ENCODE measurements at regions not wholly inside any gene's neighbourhood (a gene's known extent, or its start where the extent isn't known, plus 50 kb on each side); places are given as distances from the start of the nearest gene placed in this dataset.

DNA sequence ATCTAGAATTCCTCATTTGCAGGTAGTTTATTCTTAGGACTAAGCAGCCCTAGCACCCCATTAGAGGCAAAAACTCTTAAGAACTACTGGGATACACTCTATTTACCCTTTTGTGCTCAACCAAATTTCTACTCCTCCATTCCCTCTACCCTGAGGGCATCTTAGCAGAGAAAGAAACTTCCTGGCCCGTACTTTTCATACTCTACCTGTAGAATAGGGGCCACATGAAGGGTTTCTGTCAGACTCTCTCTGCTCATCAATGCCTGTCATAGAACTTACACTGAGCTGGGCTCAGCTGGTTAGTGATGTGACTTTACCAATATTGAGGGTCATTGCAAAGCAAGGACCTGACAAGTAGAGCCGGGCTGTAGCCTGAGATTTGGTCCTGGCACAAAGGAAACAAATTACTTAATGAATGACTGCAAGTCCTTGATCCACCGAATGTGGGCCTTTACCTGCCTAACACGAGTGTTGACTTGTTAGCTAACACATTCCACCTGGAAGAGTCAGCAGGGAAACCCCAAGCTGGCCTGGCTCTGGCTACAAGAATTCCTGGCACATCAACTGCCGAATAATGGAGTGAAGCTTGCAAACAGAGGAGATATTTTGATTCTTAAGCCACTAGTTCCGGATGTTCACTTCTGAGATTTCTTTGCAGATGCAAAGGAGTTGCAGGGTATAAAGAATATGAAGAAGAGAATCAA is 280.5 kb upstream of the JAG1 start:
- DNase-seq: no peak

DNA sequence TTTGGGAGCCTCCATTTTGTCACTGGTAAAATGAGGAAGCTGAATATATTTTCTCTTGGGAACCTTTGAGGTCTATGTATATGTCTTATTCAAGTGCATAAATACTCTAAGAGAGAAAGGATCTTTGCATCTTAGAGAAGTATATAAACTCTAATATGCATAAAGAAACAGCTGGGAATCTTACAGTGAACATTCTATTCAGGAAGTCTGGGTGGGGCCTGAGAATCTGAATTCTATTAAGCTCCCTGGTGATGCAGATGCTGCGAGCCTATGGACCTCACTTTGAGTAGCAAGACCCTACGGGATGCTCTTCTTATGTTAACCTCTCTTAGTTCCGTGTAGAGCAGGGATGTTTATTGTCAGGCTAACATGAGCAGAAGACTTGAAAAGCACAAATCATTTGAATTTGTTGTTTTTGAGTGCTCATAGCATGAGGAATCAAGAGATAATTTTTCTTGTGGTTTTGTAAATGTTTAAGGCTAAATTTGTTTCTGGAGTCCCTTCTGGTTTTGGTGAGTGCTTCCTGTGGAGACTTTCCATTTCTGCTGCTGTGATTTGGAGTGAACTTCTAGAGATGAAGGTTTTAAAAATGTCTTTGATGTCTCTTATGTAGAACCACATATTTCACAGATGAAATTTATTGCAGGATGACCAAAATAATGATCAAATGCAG is 281.2 kb upstream of the JAG1 start:
- DNase-seq: no peak

DNA sequence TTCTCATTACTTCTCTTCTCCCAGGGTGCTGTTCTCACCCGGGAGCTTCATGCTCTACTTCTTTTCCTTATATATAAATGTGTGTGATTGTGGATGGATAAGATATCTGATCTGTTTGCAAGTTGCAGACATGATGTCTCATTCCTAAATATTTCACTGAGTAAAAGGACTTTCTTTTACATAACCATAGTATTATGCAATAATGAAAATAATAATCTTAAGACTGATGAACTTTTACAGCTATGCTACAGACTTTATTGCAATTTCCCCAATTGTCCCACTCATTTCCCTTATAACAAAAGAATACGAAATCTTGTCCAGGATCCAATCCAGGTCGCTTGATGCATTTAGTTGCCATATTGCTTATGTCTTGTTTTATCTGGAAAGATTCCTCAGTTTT is 284.5 kb upstream of the JAG1 start:
- no peak for DNase-seq

DNA sequence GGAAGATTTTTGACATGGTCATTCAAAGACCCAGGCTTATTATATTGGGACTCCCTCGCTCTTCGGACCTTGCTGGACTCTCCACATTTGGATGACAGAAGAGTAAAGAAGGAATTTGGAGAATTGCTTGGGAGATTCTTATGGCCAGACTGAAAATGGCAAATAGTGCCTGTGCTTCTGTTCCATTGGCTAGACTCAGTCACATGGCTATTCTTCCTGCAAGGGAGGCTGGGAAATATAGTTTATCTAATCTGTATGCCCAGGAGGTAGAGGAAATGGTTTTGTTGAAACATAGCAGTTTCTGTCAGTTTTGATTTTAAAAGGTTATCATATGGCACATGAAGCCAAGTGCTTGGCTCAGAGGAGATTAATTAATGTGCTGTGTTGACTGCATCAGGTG is 286.6 kb upstream of the JAG1 start:
- DNase-seq: no peak

DNA sequence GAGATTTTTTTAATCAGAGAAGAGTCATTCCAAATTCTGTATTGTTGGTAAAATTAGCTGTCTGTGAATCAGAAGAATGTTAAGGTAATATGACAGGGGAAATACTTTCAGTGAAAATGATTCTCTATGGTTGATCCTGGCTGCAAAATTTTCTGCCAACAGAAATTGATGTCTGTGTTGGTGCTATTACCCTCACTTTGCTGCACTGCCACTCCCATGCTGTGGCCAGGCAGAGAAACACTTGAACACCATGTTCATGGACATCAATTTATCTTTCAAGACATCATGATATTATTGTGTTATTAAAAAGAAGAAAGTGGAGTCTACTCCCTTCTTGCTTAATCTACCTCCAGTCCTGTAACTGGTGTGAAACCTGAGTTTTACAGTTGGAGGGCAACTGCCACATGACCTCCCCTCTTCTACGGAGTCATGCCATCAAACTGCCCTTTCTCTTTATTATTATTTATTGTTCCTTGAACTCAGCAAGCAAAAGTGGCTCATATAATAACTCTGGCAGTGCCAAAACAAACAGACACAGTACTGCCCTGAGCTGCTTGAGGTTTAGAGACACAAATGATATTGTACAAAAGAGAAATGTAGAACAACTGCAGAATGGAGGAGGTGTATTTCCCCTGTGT is 288.0 kb upstream of the JAG1 start:
- DNase-seq: no peak

DNA sequence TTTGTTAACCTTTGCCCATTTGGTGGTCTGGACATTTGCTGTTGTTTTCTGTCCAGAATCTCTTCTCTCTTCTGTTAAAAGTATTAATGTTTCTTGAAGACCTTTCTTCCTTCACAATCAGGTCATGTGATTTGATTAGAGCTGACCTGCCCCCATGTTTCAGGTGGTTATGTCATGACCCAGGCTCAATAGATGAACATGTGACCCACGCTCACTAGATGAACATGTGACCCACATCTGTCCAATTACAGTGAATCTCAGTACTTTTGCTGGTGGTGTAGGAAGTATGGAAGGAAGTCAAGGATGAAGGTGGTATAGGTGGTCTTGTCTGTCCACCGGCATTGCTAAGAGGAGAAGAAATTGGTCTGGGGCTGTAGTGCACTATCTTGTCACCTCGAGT is 289.1 kb upstream of the JAG1 start:
- no peak for DNase-seq

DNA sequence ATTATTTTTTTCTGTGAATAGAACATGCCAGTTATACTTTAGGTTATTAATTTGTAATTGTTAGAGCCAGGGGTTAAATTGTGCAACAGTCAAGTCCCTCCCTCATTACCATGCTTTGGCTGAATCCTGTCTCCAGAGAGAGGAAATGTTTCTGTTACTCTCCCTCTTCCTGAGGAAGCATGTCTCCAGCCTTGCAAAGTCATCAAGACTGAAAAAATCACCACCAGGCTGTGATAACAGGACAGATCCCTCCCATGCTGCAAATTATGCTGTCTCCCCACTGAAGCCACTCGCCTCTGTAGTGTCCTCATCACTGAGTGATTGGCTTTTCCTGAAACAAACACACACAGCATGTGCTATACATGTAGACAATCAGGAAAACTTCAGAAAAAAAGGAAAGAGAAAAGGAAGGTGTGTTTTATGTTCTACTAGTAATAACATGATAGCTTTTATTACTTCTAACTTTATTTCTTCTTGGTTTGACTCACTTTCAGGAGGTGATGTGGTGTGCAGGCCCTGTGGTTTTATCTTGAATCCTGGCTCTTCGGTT is 290.0 kb upstream of the JAG1 start:
- DNase-seq: no peak

DNA sequence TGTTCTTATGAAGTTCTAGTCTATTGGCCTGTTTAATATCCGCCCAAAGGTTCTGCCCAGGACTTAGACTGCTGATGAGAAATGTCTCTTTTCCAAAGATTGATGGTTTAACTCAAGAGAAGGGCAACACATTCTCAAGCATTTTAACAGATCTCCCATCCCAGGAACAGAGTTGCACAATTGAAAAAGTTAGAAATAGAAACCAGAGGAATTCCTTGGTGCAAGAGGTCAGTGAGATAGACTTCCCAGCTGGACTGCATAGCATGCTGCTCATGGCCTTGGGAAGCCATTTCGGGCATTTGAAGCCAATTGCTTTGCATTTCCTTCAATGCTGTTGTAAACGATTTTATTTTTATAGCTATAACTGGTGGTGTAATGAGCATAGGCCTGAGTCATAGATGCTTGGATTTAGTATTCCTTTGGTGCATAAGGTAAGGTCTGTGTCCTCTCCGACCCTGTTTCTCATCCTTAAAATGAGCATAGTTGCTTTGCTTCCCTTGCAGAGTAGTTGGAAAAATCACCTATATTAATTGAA is 292.2 kb upstream of the JAG1 start:
- no peak for DNase-seq

DNA sequence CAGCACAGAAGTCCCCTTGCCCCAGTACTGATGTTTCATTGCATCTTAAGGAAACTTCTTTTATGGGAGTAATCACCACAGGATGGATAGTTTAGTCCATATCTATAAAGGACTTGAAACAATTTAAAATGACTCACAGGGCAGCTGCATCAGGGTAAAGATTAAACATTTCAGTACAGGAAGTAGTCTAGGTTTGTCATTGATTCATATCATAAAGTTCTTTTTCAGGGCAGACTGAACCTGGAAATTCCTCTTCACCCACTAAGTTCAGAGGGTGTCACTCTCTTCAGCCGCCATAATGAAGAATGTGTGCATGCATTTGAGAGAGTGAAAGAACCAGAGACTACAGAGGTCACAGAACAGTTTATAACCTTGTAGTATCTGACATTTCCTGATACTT is 296.3 kb upstream of the JAG1 start:
- DNase-seq: no peak

DNA sequence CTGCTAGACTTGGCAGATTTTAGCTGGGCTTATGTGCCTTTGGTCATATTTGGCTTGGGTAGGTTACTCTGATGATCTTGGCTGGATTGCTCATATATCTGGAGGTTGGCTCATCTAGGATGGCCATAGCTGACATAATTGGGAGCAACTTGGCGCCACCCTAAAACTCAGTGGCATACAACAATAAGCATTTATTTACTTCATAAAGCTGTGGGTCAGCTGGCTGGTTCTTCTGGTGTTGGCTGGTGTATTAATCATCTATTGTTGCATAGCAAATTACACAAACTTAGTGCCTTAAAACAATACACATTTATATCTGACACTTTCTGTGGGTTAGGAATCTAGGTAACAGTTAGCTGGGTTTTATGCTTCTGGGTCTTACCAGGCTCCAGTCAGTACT is 297.3 kb upstream of the JAG1 start:
- no peak for DNase-seq

DNA sequence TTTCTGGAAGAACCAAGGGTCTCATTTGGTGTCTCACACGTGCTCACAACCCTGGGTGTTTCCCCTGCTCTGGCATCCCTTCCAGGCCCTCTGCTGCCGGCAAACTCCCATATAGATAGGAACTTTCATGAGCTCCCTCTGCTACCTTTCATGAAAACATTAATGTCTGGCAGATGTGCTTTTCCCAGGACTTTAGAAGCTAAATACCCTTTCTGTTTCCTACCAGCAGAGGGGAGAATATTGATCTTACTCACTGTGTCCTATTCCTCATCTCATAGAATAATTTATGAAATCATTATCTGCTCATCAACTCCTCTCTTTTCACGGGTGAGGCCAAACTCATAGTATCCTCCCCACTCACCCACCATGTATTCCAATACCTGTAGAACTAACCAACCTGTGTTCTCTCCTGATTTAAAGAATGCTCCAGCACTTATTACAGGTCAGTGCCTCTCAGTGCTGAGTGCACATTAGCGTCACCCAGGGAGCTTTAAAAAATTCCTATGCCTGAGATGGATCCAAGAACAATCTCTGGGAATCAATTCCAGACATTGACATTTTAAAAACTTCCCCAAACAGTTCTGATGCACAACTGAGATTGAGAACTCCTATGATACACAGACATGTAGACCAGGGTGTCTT is 298.5 kb upstream of the JAG1 start:
- no peak for DNase-seq

DNA sequence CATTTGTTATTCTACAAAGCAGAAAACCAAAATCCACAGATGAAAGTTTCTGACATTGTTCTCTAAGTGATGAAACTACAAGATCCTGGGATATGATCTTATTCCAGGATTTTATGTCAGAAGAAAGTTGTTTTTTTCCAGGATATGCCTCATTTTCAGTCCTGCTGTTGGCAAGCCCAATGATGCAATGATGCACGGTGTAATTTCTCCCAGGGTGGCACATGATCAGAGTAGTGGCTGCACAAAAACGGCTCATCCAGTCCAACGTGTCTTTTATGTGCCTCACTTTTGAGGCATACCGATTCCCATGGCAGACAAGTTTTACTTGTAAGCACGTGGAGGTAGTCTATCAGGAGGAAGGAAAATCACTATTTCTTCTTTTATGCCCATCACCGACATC is 302.3 kb upstream of the JAG1 start:
- DNase-seq: no peak

DNA sequence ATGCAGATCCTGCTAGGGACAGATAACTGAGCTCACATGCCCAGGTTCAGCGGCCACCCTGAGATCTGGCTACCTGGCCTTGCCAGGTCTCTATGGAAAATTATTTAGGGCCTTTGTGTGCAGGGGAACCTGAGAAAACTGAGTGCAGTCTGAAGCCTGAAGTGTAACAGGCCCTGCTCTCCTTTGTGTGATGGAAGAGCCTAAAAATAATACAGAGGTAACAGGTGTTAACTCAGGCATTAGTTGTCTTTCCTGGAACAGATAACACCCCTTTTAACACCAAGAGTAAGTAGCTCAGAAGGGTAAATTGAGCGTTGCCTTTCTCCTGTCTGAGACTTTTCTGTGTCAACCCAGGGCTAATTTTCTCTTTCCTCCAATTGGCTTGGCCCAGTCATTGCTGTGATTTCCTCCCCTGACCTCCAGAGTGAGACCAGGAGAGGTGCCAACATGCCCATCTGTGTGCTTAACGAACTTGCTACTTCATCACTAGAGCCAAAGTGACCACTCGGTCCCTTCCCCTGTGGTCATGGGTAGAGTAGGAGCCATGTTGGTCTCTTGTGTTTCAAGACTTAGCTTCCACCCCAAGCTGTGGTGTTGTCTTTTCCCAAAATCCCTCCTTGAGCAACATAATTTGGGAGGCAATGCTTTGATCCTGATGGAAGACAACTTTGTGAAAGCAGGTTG is 304.4 kb upstream of the JAG1 start:
- no peak for DNase-seq

DNA sequence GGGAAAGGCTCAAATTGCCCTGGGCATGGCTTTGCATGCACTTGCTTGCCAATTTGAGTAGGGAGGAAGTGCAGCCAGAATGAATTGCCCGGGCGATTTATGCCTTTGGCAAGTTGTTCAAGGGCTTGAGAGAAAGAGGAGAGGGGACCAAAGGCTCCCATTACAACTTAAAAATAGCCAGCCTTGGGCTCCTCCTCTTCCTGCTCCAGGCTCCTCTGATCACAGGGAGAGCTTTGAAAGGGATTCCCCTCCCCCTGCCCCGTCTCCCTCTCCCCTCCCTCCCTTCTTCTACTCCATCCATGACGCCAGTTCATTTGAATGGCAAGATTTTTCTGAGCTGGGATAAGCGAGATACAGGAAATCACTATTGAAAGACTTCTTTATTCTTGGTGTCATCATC is 304.9 kb upstream of the JAG1 start:
- DNase-seq: peak; percentile 48

DNA sequence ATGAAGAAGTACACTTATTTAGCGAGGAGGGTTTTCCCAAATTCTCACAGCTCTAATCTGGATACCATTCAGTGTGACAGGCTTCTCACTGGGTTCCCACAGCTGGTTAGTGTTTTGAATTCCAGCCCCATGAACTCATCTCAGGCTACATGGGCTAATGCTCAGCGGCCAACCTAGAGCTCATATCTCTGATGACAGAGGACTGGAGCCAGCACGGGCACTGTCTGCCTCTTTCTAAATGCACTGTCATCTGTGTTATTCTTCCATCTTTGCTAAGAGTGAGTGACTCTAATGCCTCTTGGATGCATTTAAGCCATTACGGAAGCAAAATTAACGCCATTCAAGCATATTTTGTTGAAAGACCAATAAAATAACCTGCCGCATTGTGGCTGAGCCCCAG is 308.9 kb upstream of the JAG1 start:
- no peak for DNase-seq

DNA sequence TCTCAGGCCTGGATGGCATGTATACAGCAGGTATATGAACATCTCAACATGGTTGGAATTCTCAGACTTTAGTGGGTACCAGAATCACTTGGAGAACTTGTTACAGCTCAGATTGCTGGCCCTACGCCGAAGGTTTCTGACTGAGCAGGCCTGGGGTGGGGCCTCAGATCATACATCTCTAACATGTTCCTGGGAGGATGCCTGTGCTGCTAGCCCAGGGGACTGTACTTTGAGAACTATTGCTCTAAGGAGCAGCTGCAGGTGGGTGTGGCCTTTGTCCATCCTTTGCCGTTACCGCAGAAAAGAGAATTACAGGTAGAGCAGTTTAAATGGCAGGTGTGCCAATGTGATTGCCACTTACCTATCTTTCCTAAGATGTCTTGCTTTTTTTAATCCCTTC is 310.5 kb upstream of the JAG1 start:
- DNase-seq: no peak

DNA sequence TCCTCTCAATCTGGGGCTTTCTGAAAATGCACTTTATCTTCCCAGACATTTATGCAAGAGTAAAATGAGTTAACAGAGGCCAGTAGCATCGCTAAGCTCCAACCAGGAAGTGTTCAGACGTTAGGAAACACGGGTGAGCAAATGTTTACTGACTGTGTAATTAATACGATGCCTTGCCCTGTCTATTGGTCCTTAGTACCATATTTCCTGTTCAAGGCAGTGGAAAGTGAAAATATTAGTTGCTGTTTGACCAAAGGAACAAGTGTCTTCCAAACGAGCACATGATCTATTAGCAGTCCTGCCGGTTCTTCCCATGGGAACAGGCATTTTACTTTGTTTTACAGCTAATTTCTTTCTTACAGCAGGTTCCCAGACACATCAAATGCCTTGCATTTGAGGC is 311.1 kb upstream of the JAG1 start:
- no peak for DNase-seq

DNA sequence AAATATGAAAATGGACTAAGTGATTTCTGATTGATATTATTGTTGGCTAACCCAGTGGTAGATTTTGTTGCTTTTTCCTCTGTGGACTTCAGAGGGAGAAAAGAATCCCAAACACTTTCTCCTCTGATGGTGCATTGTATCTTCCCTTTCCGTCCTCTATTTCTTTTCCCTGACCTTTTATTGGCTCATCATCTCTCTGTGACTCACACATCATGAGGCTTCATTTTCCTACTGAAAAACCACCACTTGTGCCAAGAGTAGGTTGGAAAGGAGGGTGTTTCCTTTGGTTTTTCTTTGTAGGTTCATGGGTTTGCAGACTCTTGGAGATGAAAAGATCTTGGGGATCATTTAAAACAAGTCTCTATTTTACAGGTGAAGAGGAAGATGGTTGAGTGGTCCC is 311.7 kb upstream of the JAG1 start:
- DNase-seq: no peak

DNA sequence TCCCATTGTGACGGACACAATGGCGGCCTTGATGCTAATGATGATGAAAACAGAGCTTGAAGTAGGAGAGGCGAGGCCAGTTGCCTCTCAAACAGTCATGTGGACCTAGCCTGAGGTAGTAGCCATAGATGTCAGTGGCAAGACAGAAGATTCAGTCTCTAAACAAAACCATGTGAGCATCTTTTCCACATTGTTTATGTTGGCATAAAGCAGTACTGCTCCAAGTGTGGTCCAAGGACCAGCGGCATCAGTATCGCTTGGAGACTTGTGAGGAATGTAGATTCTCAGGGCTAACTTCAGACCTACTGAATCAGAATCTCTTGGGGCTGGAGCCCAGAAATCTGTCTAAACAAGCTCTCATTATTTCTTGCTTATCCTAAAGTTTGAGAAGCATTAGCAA is 312.8 kb upstream of the JAG1 start:
- DNase-seq: no peak

DNA sequence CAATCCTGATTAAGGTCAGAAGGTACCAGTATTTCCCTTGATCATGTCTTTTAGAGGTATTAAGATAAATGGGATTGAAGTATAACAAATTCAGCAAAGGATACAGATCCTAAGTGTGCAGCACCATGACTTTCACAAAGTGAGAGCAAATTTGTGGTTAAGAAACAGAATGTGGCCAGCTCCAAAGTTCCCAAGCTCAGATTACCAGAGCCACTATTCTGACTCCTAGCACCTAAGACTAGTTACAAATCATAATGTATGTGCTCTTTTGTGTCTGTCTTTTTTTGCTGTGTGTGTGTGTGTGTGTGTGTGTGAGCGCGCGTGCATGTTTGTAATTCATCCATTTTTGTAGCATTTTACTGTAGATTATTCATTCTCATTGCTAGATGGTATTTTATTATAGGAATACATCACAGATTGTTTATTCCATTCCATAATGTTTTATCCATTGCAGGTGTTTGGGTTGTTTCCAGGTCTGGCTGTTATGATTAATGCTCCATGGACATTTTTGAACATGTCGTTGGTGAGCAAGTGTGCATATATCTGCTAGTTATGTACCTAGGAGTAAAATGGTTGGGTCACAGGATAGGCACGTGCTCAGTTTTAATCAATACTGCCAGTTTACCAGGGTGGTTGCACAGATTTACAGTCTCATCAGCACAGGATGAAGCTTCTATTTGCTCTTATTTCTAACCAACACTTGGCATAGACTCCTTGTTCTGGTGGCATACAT is 314.0 kb upstream of the JAG1 start:
- no peak for DNase-seq

DNA sequence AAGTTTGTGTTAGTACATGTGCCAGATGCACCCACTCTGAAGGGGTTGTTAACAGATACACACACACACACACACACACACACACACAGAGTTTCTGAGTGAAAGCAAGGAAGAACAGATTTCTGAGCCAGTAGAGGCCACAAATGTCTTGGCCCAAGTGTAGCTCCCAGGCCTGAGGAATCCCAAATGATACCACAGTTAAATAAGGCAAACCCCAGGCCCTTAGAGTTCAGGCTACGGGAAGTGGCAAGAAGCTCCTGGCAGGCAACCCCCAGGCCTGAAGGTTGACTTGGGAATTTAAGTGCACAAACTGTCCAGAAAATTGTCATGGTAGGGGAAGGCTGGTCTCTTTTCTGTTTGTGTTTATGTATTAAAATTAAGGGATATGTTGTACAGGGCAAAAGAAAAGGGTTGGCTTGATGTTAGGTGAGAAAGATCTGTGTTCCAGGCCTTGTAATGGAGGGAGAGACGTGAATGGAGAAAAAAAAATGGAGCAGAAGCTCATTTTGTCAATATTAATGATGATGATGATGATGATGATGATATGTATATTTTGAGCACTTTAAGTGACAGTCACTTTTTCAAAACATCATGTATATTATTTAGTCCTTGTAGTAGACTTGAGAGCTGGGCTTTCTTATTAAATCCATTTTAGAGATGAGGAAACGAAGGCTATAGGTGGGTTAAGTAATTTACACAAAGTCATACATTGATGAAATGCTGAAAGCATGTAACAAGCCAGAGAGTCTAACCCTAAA is 317.0 kb upstream of the JAG1 start:
- DNase-seq: no peak

Data from left kidney (tissue), 1 donor.